WTC11 (cell line): ENCODE measurements at regions not wholly inside any gene's neighbourhood (a gene's known extent, or its start where the extent isn't known, plus 50 kb on each side); places are given as distances from the start of the nearest gene placed in this dataset.

Experiments used
- ATAC-seq: fragments of 200-7000 bp; cut with Tn5 transposase; 2 replicates; pipeline ENCODE4 v1.10.0; 2021; ENCODE audit warnings: mild to moderate bottlenecking, moderate library complexity
- CTCF ChIA-PET: fragments of 300-600 bp; sonication (Branson Sonifier 250); formaldehyde crosslinking; loops from one replicate; lab custom pipeline; 2021; ENCODE audit warnings: antibody characterized with exemption; lab: Charles Lee
- POLR2A ChIA-PET: fragments of 350-600 bp; sonication (Branson Sonifier 250); formaldehyde crosslinking; loops from one replicate; lab custom pipeline; 2021; ENCODE audit warnings: antibody characterized with exemption; lab: Charles Lee
- DNase-seq: peaks from one replicate; pipeline ENCODE4 v3.0.0; 2021; ENCODE audit warnings: low spot score
- H3K27ac Mint-ChIP-seq: 2 replicates; pipeline ENCODE4 v1.8.0; 2021; ENCODE audit warnings: mixed read lengths
- H3K27me3 Mint-ChIP-seq: 2 replicates; pipeline ENCODE4 v1.8.0; 2021; ENCODE audit warnings: low read depth, mild to moderate bottlenecking, moderate library complexity, mixed read lengths
- H3K36me3 Mint-ChIP-seq: 2 replicates; pipeline ENCODE4 v1.8.0; 2021; ENCODE audit warnings: mixed read lengths
- H3K4me1 Mint-ChIP-seq: 2 replicates; pipeline ENCODE4 v1.8.0; 2022; ENCODE audit warnings: mixed read lengths
- H3K4me3 Mint-ChIP-seq: 2 replicates; pipeline ENCODE4 v1.8.0; 2021; ENCODE audit warnings: mild to moderate bottlenecking, moderate library complexity, mixed read lengths
- H3K9me3 Mint-ChIP-seq: 2 replicates; pipeline ENCODE4 v1.8.0; 2021; ENCODE audit warnings: mixed read lengths
- ATF1 ChIP-seq: sonication (generic); formaldehyde crosslinking; IDR thresholded peaks from 2 replicates; pipeline ENCODE4 v1.8.1; 2023; ENCODE audit warnings: mild to moderate bottlenecking, moderate library complexity, missing genetic modification reagents
- ATF2 ChIP-seq: sonication (generic); formaldehyde crosslinking; IDR thresholded peaks from 2 replicates; pipeline ENCODE4 v1.8.1; 2022; ENCODE audit warnings: low read depth, missing genetic modification reagents, borderline replicate concordance
- CBFB ChIP-seq: sonication (generic); formaldehyde crosslinking; IDR thresholded peaks from 2 replicates; pipeline ENCODE4 v1.8.1; 2022; ENCODE audit warnings: mild to moderate bottlenecking, low read depth, missing genetic modification reagents
- E2F1 ChIP-seq: sonication (generic); formaldehyde crosslinking; IDR thresholded peaks from 2 replicates; pipeline ENCODE4 v1.8.0; 2022; ENCODE audit warnings: mild to moderate bottlenecking, missing genetic modification reagents
- ERG ChIP-seq: fragments of 250-450 bp; sonication (Bioruptor Pico); IDR thresholded peaks from 2 replicates; pipeline ENCODE4 v1.8.0; 2021; ENCODE audit warnings: mild to moderate bottlenecking
- FOXP1 ChIP-seq: sonication (generic); formaldehyde crosslinking; IDR thresholded peaks from 2 replicates; pipeline ENCODE4 v1.8.0; 2022; ENCODE audit warnings: missing genetic modification reagents, mild to moderate bottlenecking, moderate library complexity, borderline replicate concordance
- GTF2I ChIP-seq: fragments of 250-450 bp; sonication (Bioruptor Pico); conservative IDR thresholded peaks from 2 replicates; pipeline ENCODE4 v1.4.0; 2021; ENCODE audit warnings: mild to moderate bottlenecking
- MAX ChIP-seq: sonication (generic); formaldehyde crosslinking; IDR thresholded peaks from 2 replicates; pipeline ENCODE4 v1.8.0; 2022; ENCODE audit warnings: mild to moderate bottlenecking, missing genetic modification reagents
- NFE2L1 ChIP-seq: sonication (generic); formaldehyde crosslinking; IDR thresholded peaks from 2 replicates; pipeline ENCODE4 v1.8.1; 2023; ENCODE audit warnings: missing genetic modification reagents
- PREB ChIP-seq: sonication (generic); formaldehyde crosslinking; IDR thresholded peaks from 2 replicates; pipeline ENCODE4 v1.8.1; 2022; ENCODE audit warnings: mild to moderate bottlenecking, missing genetic modification reagents, moderate library complexity, borderline replicate concordance
- SMAD3 ChIP-seq: sonication (generic); formaldehyde crosslinking; IDR thresholded peaks from 2 replicates; pipeline ENCODE4 v1.8.0; 2022; ENCODE audit warnings: missing genetic modification reagents, mild to moderate bottlenecking, borderline replicate concordance
- TEAD4 ChIP-seq: sonication (generic); formaldehyde crosslinking; IDR thresholded peaks from 2 replicates; pipeline ENCODE4 v1.8.0; 2022; ENCODE audit warnings: mild to moderate bottlenecking, missing genetic modification reagents
- ZNF219 ChIP-seq: sonication (generic); formaldehyde crosslinking; IDR thresholded peaks from 2 replicates; pipeline ENCODE4 v1.8.0; 2023; ENCODE audit warnings: missing genetic modification reagents, mild to moderate bottlenecking, borderline replicate concordance
- ZNF281 ChIP-seq: sonication (generic); formaldehyde crosslinking; IDR thresholded peaks from 2 replicates; pipeline ENCODE4 v1.8.0; 2023; ENCODE audit warnings: mild to moderate bottlenecking, missing genetic modification reagents
- ZNF396 ChIP-seq: fragments of 250-450 bp; sonication (Bioruptor Pico); IDR thresholded peaks from 2 replicates; pipeline ENCODE4 v1.8.0; 2021; ENCODE audit warnings: mild to moderate bottlenecking, moderate library complexity, borderline replicate concordance
- ZNF532 ChIP-seq: fragments of 250-450 bp; sonication (Bioruptor Pico); IDR thresholded peaks from 2 replicates; pipeline ENCODE4 v1.9.0; 2021; ENCODE audit warnings: mild to moderate bottlenecking, borderline replicate concordance

GRCh38 chr15:26143221-26143620 lies 280.1 kb upstream of the ATP10A start:
- POLR2A ChIA-PET, result no interaction called here
- DNase-seq, result no peak
- Mint-ChIP-seq H3K36me3 (0 out of 2 replicates have a peak, but pooled peaks cover 2% of the 10 kb centered on the region), H3K9me3 (peaks cover 17% of the 10 kb centered on the region), H3K4me1 (peaks cover 13% of the 10 kb centered on the region), H3K27me3 (0 out of 2 replicates have a peak, but pooled peaks cover 3% of the 10 kb centered on the region), H3K4me3 (no peak overlapping the region), H3K27ac (no peak overlapping the region)
- ATAC-seq, result no peak
- TF ChIP-seq SMAD3 (CRISPR knock-in tag), result no peak
- TF ChIP-seq ZNF396 (CRISPR knock-in tag), result no peak
- TF ChIP-seq ATF1 (CRISPR knock-in tag), result no peak
- no peak for TF ChIP-seq ZNF281 (CRISPR knock-in tag)
- no peak for TF ChIP-seq ATF2 (CRISPR knock-in tag)
- no peak for TF ChIP-seq FOXP1
- TF ChIP-seq NFE2L1 (CRISPR knock-in tag), result no peak
- no peak for TF ChIP-seq MAX
- TF ChIP-seq GTF2I (CRISPR knock-in tag), result no peak
- CTCF ChIA-PET, result interaction anchor here (0.6 kb wide), 1 partner anchor 20 kb away, joined by 3 read pairs; no protein-coding TSS in a partner anchor

GRCh38 chr15:26134812-26135211 lies 271.7 kb upstream of the ATP10A start:
- H3K27me3 Mint-ChIP-seq, result no peaks in the 10 kb centered on the region
- peaks cover 6% of the 10 kb centered on the region for H3K9me3 Mint-ChIP-seq
- 0 out of 2 replicates have a peak, but pooled peaks cover 2% of the 10 kb centered on the region for H3K36me3 Mint-ChIP-seq
- no peak for DNase-seq
- no peak overlapping the region for H3K4me3 Mint-ChIP-seq
- ChIA-PET POLR2A (no interaction called here), CTCF (interaction anchor here (1.5 kb wide), 1 partner anchor 126 kb away, joined by 5 read pairs; no protein-coding TSS in a partner anchor)
- peak overlapping the region; percentile 51; the same call in 1 of the 2 replicates for H3K27ac Mint-ChIP-seq
- peak; percentile 52 for ATAC-seq
- peaks cover 46% of the 10 kb centered on the region for H3K4me1 Mint-ChIP-seq
- TF ChIP-seq ATF2 (CRISPR knock-in tag) (no peak), CBFB (CRISPR knock-in tag) (no peak), TEAD4 (no peak), PREB (CRISPR knock-in tag) (no peak), ZNF281 (CRISPR knock-in tag) (no peak), ZNF532 (CRISPR knock-in tag) (no peak), ZNF219 (CRISPR knock-in tag) (no peak), E2F1 (CRISPR knock-in tag) (no peak), ERG (CRISPR knock-in tag) (no peak)
